ELF-1 (cell line): ENCODE measurements at regions not wholly inside any gene's neighbourhood (a gene's known extent, or its start where the extent isn't known, plus 50 kb on each side); places are given as distances from the start of the nearest gene placed in this dataset.
A peak's percentile ranks its signal among the peaks of the same experiment; 100 is the strongest.

Experiments used
- DNase-seq: peaks from one replicate; pipeline ENCODE4 v3.0.0-alpha.2; 2016; ENCODE audit warnings: low read depth, low spot score

GRCh38 chr9:2243666-2244555 lies 228.8 kb downstream of the SMARCA2 start:
- DNase-seq: no peak

- DNase-seq: no peak
Measured at GRCh38 chr9:2247340-2247739, 232.2 kb downstream of the SMARCA2 start.

- no peak for DNase-seq
Measured at GRCh38 chr9:2248768-2249265, 233.7 kb downstream of the SMARCA2 start.

- DNase-seq: no peak
Measured at GRCh38 chr9:2253636-2254580, 238.8 kb downstream of the SMARCA2 start.

- peak; percentile 17 for DNase-seq
Measured at GRCh38 chr9:2255128-2255527, 240.0 kb downstream of the SMARCA2 start.

- DNase-seq: no peak
Measured at GRCh38 chr9:2257248-2257929, 242.2 kb downstream of the SMARCA2 start.

GRCh38 chr9:2260417-2261306 lies 245.5 kb downstream of the SMARCA2 start:
- no peak for DNase-seq

GRCh38 chr9:2261421-2262103 lies 246.4 kb downstream of the SMARCA2 start:
- DNase-seq: no peak

GRCh38 chr9:2262386-2263071 lies 247.4 kb downstream of the SMARCA2 start:
- no peak for DNase-seq

GRCh38 chr9:2263111-2263510 lies 248.0 kb downstream of the SMARCA2 start:
- no peak for DNase-seq

GRCh38 chr9:2263665-2264064 lies 248.5 kb downstream of the SMARCA2 start:
- no peak for DNase-seq

GRCh38 chr9:2264081-2264480 lies 248.9 kb downstream of the SMARCA2 start:
- DNase-seq: no peak

GRCh38 chr9:2267181-2267745 lies 252.1 kb downstream of the SMARCA2 start:
- no peak for DNase-seq

- no peak for DNase-seq
Measured at GRCh38 chr9:2269778-2270177, 254.6 kb downstream of the SMARCA2 start.

- no peak for DNase-seq
Measured at GRCh38 chr9:2270565-2270964, 255.4 kb downstream of the SMARCA2 start.

- peak; percentile 65 for DNase-seq
Measured at GRCh38 chr9:2271426-2271825, 256.3 kb downstream of the SMARCA2 start.

- DNase-seq: no peak
Measured at GRCh38 chr9:2274762-2275161, 259.6 kb downstream of the SMARCA2 start.

GRCh38 chr9:2276296-2276695 lies 261.1 kb downstream of the SMARCA2 start:
- DNase-seq: peak; percentile 21

GRCh38 chr9:2277133-2277532 lies 262.0 kb downstream of the SMARCA2 start:
- DNase-seq: peak; percentile 52
